Lower leg skin (tissue), 3 donors: ENCODE measurements at regions not wholly inside any gene's neighbourhood (a gene's known extent, or its start where the extent isn't known, plus 50 kb on each side); places are given as distances from the start of the nearest gene placed in this dataset.

Experiments used
- CTCF ChIP-seq, 3 donors: fragments of 450-650 bp; IDR thresholded peaks; one replicate each; pipeline ENCODE4 v1.5.1; 2016; ENCODE audit warnings: antibody characterized with exemption in 3 of 3, mild to moderate bottlenecking in 3 of 3, moderate library complexity in 2 of 3
- POLR2A ChIP-seq, 2 donors: fragments of 450-650 bp; IDR thresholded peaks; one replicate each; pipeline ENCODE4 v1.6.1; 2016 to 2017; ENCODE audit warnings: antibody characterized with exemption in 2 of 2, mild to moderate bottlenecking in 1 of 2, moderate library complexity in 1 of 2

GRCh38 chr5:14090755-14091154 lies 52.4 kb upstream of the TRIO start:
- TF ChIP-seq CTCF (IDR thresholded peaks at IDR 0.05) (no peak), POLR2A (IDR thresholded peaks at IDR 0.05) (no peak)
